Vagina (tissue), 2 donors: ENCODE measurements at regions not wholly inside any gene's neighbourhood (a gene's known extent, or its start where the extent isn't known, plus 50 kb on each side); places are given as distances from the start of the nearest gene placed in this dataset.
A peak's percentile ranks its signal among the peaks of the same experiment; 100 is the strongest.

Experiments
- DNase-seq, 2 donors: peaks; one replicate each; pipeline ENCODE4 v3.0.0-alpha.2; 2017; ENCODE audit errors: extremely low spot score in 2 of 2
- H3K27ac ChIP-seq: fragments of 200-600 bp; sonication (generic); one replicate; pipeline ENCODE4 v1.5.1; 2019
- H3K27me3 ChIP-seq: fragments of 200-600 bp; sonication (generic); one replicate; pipeline ENCODE4 v1.5.1; 2019
- H3K36me3 ChIP-seq, 2 donors: fragments of 200-600 bp; sonication (generic); one replicate each; pipeline ENCODE4 v1.5.1; 2017 to 2019
- H3K4me1 ChIP-seq: fragments of 200-600 bp; sonication (generic); one replicate; pipeline ENCODE4 v1.5.1; 2019
- H3K4me3 ChIP-seq, 2 donors: fragments of 200-600 bp; sonication (generic); 1 replicate in 1 of 2; 2 replicates in 1 of 2; pipeline ENCODE4 v1.5.1; 2016 to 2019
- H3K9me3 ChIP-seq: fragments of 200-600 bp; sonication (generic); one replicate; pipeline ENCODE4 v1.5.1; 2019
- POLR2A ChIP-seq, 2 donors: fragments of 450-650 bp; IDR thresholded peaks; one replicate each; pipeline ENCODE4 v1.6.1; 2017; ENCODE audit warnings: antibody characterized with exemption in 2 of 2, mild to moderate bottlenecking in 2 of 2, moderate library complexity in 2 of 2
- POLR2AphosphoS5 ChIP-seq, 2 donors: sonication (generic); formaldehyde crosslinking; IDR thresholded peaks; one replicate each; pipeline ENCODE4 v1.9.0; 2017; ENCODE audit warnings: antibody characterized with exemption in 2 of 2, mild to moderate bottlenecking in 2 of 2, low read depth in 1 of 2; ENCODE audit not compliant: insufficient read depth in 1 of 2
- intact Hi-C: fragments of 100-400 bp; cut with DNase I; formaldehyde crosslinking; loops from one replicate; pipeline ENCODE4 v1.15.1; 2023
- TF ChIP-seq, protein P1 (sequence below), 3 experiments: fragments of 450-650 bp in 2 of 3; fragments of 200-600 bp in 1 of 3; sonication (generic) in 1 of 3; IDR thresholded peaks; one replicate each; pipeline ENCODE4 v1.5.1; 2017 to 2019; ENCODE audit warnings: antibody characterized with exemption in 3 of 3, mild to moderate bottlenecking in 2 of 3, moderate library complexity in 2 of 3

DNA sequence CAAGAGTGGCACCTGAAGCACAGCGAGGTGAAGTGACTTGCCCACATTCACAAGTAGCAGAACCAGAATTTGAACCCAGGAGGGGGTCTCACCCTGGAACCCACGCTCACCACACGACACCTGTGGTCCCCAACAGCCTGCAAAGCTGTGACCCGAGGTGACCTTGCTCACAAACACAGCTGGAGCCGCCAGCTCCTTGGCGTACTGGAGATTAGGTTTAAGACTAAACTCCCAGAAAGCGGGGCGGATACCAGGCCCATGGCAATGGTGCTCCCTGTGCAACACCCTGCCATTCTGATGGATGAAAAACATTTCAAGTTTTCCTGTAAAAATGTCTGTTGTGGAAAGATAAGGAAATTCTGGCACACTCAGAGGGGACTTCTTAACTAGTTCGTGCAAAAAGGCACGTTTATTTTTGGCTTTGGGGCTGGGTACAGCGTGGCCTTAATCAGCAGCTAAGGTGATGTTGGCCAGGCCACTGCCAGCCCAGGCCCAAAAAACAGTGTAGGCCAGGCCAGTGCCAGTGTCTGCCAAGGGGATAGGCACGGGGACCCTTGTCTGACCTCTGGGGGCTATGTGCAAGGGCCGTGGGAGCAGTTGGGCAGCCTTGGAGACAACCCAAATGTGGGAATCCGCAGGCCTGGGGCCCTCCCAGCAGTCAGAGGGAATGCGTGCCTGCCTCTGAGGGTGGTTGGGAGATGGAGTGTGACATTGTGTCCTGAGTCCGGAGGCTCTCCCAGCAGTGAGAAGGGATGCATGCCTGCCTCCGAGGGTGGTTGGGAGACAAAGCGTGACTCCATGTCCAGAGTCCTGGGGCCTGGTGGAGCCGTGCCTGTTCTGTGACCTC is 185.0 kb upstream of the HS6ST1 start:
- Histone ChIP-seq H3K9me3 (no peaks in the 10 kb centered on the region), H3K27me3 (no peaks in the 10 kb centered on the region), H3K36me3 (no peaks in the 10 kb centered on the region), H3K4me1 (no peaks in the 10 kb centered on the region), H3K4me3 (no peak overlapping the region), H3K27ac (no peak overlapping the region)
- TF ChIP-seq, protein P1, sequence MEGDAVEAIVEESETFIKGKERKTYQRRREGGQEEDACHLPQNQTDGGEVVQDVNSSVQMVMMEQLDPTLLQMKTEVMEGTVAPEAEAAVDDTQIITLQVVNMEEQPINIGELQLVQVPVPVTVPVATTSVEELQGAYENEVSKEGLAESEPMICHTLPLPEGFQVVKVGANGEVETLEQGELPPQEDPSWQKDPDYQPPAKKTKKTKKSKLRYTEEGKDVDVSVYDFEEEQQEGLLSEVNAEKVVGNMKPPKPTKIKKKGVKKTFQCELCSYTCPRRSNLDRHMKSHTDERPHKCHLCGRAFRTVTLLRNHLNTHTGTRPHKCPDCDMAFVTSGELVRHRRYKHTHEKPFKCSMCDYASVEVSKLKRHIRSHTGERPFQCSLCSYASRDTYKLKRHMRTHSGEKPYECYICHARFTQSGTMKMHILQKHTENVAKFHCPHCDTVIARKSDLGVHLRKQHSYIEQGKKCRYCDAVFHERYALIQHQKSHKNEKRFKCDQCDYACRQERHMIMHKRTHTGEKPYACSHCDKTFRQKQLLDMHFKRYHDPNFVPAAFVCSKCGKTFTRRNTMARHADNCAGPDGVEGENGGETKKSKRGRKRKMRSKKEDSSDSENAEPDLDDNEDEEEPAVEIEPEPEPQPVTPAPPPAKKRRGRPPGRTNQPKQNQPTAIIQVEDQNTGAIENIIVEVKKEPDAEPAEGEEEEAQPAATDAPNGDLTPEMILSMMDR (IDR thresholded peaks at IDR 0.05): no peak
- TF ChIP-seq POLR2A (IDR thresholded peaks at IDR 0.05): no peak
- no peak for TF ChIP-seq POLR2AphosphoS5 (IDR thresholded peaks at IDR 0.05; ENCODE audit: insufficient read depth in 1 of 2, low read depth in 1 of 2)
- intact Hi-C loops: no loop called here
- DNase-seq: peak in 1 of 2 donors; percentile 75

GRCh38 chr2:128504246-128505149 is 185.8 kb upstream of the HS6ST1 start:
- Histone ChIP-seq H3K9me3 (no peaks in the 10 kb centered on the region), H3K27ac (no peak overlapping the region), H3K27me3 (no peaks in the 10 kb centered on the region), H3K36me3 (no peaks in the 10 kb centered on the region), H3K4me3 (no peak overlapping the region), H3K4me1 (no peaks in the 10 kb centered on the region)
- intact Hi-C loops: no loop called here
- no peak for TF ChIP-seq POLR2A (IDR thresholded peaks at IDR 0.05)
- TF ChIP-seq, protein P1 (IDR thresholded peaks at IDR 0.05): no peak
- TF ChIP-seq POLR2AphosphoS5 (IDR thresholded peaks at IDR 0.05; ENCODE audit: insufficient read depth in 1 of 2, low read depth in 1 of 2): no peak
- peak; percentile 56 to 84 for DNase-seq

DNA sequence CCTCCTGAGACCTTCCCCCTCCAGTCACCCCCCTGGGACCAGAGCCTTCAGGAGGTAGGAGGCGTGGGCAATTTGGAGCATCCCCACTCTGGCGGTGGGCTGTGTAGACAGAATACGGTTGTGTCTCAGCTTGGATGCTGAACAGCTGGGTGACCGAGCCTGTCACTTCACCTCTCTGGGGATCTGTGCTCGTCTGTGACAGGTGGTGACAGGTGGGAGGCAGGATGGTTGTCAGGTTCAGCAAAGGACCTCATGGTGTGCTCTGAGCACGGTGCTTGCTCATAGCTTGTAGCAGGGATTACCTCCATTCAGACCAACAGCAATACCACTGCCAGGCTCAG is 186.5 kb upstream of the HS6ST1 start:
- DNase-seq: no peak
- Histone ChIP-seq H3K36me3 (no peaks in the 10 kb centered on the region), H3K27ac (no peak overlapping the region), H3K4me1 (no peaks in the 10 kb centered on the region), H3K4me3 (no peak overlapping the region), H3K27me3 (no peaks in the 10 kb centered on the region), H3K9me3 (no peaks in the 10 kb centered on the region)
- TF ChIP-seq POLR2AphosphoS5 (IDR thresholded peaks at IDR 0.05; ENCODE audit: insufficient read depth in 1 of 2, low read depth in 1 of 2): no peak
- TF ChIP-seq, protein P1 (IDR thresholded peaks at IDR 0.05): no peak
- no peak for TF ChIP-seq POLR2A (IDR thresholded peaks at IDR 0.05)
- intact Hi-C loops: no loop called here

DNA sequence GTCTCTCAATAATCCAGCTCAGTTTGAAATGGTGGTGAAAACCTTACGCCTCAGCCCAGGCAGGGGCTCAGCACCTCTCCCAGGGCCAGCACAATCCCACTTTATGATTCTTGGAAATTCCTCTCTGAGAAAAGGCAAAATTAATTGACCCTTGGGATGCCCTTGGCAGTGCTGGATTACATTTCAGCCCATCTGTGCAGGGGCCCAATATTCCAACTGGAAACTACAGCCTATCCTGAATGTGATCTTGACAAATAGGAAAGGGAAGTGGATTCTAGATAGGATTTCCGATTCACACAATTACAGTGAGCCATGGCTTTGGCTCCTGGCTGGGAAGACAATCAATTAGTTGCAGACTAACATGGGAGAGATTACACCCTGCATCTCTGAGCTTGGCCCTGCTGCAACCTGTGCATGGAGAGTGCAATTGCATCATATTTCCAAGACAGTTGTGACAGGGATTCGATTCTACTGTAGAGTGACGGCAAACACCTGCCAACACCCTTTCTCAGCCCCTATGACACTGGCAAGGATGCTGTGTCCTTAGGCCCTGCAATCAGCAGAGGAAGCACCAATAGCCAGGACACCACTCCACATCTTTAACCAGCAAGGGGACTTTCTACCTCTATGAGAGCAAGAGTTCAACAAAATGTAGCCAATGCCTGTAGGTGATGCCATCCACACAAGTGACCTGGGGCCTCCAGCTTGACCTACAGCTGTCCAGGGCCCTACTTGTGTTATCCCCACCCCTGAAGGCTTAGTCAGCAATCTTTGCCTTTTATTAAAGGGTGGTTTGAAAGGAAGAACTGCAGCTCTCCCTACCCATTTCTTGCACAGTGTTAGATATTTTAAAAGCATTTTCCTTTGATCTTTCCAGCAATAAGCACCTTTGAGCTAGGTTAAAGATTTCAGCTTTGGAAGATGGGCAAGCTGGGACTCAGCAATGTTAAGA is 187.2 kb upstream of the HS6ST1 start:
- no peak for DNase-seq
- no peak for TF ChIP-seq POLR2A (IDR thresholded peaks at IDR 0.05)
- no peak for TF ChIP-seq POLR2AphosphoS5 (IDR thresholded peaks at IDR 0.05; ENCODE audit: insufficient read depth in 1 of 2, low read depth in 1 of 2)
- TF ChIP-seq, protein P1 (IDR thresholded peaks at IDR 0.05): no peak

More for the DNA sequence above, 187.2 kb upstream of the HS6ST1 start:
- H3K27me3 ChIP-seq: no peaks in the 10 kb centered on the region
- H3K27ac ChIP-seq: no peak overlapping the region
- intact Hi-C loops: no loop called here
- no peak overlapping the region for H3K4me3 ChIP-seq
- no peaks in the 10 kb centered on the region for H3K4me1 ChIP-seq
- no peaks in the 10 kb centered on the region for H3K9me3 ChIP-seq
- H3K36me3 ChIP-seq: no peaks in the 10 kb centered on the region
